GM21619 (cell line): ENCODE measurements at regions not wholly inside any gene's neighbourhood (a gene's known extent, or its start where the extent isn't known, plus 50 kb on each side); places are given as distances from the start of the nearest gene placed in this dataset.

Experiments
- ATAC-seq: cut with Tn5 transposase; IDR thresholded peaks from one replicate; pipeline ENCODE4 v1.9.1; 2021; ENCODE audit not compliant: unreplicated experiment

GRCh38 chr13:103873725-103874124 lies 807.5 kb upstream of the SLC10A2 start:
- ATAC-seq: no peak

DNA sequence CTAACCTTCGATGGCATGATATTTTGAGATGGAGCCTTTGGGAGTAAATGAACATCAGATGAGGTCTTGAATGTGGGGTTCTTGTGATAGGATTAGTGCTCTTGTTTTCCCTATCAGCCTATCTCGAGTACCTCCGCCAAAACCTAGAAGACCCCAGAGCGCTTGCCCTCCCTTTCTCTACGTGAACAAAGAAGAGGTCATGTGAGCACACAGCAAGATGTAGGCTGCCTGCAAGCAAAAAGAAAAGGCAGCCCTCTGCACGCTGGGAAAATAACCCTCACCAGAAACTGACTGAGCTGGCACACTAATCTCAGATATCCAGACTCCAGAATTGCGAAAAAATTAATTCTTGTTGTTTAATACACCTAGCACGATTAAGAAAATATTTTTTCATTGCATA lies 799.8 kb upstream of the SLC10A2 start:
- no peak for ATAC-seq

GRCh38 chr13:103862525-103862924 lies 796.3 kb upstream of the SLC10A2 start:
- no peak for ATAC-seq

DNA sequence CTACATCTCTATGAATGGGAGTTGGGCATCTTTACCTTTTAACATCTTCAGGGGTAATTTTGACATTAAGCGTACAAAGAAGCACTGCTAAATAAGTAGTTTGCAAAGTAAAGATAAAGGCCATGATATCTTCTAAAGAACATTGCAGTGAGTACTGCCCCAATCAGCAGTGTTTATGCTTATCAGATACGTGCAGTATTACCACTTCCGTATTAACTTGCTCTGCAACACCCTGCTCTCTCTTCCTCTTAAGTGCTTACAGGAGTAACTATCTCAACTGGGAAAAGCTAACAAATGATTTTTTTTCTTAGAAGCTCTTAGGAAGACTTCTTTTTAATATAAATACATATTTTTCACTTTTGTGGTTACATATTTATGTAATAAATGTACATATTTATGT lies 793.7 kb upstream of the SLC10A2 start:
- ATAC-seq: no peak

DNA sequence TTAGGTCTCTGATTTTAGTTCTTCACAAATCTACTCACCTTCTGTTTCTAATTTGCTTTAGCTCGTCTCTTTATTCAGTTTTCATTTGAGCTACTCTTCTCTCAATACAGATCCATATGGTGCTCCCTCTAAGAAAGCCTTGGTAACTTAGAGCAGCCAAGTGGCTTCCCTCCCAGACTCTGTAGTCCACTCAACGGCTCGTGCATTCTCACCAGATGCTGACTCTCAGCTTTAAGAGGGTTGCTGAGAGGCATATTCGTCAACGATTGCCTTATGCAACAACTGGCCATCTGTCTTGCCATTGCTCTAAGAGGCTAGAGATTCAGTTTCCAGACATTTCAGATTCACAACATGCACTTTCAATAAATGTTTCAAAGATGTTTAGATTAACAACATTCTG lies 785.8 kb upstream of the SLC10A2 start:
- ATAC-seq: no peak

DNA sequence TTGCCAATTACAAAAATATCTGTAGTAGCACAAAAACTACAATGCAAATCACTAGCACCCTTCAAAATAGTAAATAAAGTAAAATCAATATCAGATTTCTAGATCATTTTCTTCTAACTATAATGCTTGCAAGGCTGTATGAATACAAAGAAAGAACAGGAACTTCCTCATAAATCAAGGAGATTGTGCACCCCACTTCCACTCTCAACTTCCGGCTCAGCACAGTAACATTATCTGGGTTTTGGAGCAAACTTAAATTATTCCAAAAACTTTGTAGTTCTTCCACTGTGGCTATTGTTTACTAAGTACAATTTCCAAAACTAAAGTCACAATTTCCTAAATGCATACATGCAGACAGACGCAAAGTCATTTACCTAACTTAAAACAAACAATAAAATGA lies 778.3 kb upstream of the SLC10A2 start:
- no peak for ATAC-seq

- ATAC-seq: no peak
Measured at GRCh38 chr13:103839460-103839859, 773.2 kb upstream of the SLC10A2 start.

- ATAC-seq: no peak
Measured at GRCh38 chr13:103835052-103835451, 768.8 kb upstream of the SLC10A2 start.

- ATAC-seq: no peak
Measured at GRCh38 chr13:103833294-103833852, 767.2 kb upstream of the SLC10A2 start.

DNA sequence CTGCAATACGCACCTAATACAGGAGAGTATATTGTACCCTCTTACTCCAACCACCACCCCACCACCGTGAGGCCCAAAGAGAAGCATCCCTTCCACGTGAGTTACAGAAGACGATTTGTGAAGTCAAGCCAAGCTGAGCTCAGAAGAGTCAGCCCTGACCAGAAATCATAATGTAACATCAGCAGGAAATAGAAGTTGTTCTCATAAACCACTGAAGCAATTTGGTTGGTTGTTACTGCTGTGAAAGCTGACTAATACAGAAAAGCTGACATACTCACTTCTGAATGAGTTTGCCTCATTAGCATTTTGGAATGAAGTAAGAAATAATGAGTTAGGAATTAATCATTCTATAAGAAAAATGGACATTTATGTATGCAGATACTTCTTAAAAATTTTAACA lies 749.4 kb upstream of the SLC10A2 start:
- ATAC-seq: no peak

- no peak for ATAC-seq
Measured at GRCh38 chr13:103812971-103813370, 746.8 kb upstream of the SLC10A2 start.

GRCh38 chr13:103812558-103812957 lies 746.3 kb upstream of the SLC10A2 start:
- no peak for ATAC-seq

DNA sequence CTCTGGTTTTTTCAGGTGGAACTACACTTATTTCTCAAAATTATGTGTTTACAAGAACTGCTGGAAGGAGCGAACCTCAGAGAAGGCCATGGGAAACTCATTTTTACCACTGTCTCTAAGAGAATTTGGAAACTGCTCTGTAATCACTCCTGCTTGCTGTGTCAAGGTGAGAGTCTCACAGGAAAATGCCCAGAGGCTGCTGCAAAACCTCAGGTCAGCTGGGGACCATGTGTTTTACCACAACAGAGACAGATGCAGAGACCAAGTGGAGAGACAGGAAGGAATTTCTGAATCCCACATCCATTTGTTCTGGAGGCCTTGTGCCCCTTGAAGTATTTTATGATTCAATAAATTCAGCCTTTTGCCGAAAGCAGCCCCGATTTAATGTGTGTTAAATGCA lies 743.8 kb upstream of the SLC10A2 start:
- no peak for ATAC-seq

- ATAC-seq: no peak
Measured at GRCh38 chr13:103805771-103806170, 739.6 kb upstream of the SLC10A2 start.

DNA sequence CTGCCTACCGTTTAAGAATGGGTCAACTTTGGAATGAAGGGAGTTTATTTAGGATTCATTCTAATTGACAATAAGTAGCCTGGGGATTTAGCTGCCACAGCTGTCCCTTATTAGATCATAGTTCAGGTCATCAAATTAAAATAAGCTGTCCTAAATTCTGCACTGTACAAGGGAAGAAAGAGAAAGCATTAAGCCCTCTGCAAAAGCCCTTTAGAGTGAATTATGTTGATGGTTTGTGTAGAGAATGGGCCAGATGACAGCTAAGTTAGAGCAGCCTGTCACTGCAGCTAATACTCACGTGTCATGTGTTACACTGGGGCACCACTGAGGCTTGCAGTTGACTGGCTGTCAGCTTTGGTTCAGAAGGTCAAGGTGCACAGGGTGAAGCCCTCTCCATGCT lies 737.1 kb upstream of the SLC10A2 start:
- no peak for ATAC-seq

GRCh38 chr13:103799028-103799427 lies 732.8 kb upstream of the SLC10A2 start:
- ATAC-seq: no peak

DNA sequence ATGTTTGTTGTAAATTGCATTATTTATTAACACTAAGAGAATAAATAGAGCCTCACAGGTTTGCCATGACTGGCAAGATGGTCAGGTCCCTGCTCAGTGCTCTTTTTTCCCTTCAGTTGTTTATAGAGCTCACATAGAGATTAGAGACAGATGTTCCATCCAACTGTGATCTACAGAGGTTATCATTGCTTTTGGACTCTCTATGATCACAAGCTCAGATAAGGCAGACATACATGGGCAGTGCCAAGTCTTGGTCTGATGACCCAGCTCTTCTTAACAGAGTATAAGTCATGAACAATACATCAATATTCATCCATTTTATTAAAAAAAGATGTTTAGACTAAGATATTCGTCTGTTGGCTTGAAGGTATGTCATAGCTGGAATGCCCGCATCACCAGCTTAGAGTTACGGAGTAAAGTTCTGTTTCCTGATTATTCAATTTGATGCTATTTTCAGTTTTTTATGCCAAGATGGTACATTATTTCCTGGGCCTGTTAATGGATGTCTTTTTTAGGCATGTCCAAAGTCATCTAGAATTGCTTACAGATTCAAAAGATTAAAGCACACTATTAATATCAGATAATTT lies 729.8 kb upstream of the SLC10A2 start:
- ATAC-seq: no peak

DNA sequence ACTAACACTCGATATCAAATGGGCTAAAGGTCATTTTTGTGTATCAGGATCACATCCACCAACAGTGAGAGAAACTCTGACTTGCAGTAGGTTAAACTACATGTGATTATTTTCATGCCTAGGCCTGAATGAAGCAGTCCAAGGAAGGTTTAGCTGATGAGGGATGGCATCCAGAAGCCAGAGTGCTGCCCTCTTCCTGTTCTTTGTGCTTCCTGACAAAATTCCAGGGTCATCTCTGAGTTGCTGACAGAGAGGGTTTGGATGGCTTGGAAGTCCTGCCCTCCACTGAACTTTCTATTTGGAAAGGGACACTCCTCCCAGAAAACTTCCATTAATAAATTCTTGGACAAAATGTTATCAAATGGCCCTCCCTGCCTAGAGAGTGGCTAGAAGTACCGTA lies 728.3 kb upstream of the SLC10A2 start:
- no peak for ATAC-seq

GRCh38 chr13:103788061-103788652 lies 721.9 kb upstream of the SLC10A2 start:
- no peak for ATAC-seq

DNA sequence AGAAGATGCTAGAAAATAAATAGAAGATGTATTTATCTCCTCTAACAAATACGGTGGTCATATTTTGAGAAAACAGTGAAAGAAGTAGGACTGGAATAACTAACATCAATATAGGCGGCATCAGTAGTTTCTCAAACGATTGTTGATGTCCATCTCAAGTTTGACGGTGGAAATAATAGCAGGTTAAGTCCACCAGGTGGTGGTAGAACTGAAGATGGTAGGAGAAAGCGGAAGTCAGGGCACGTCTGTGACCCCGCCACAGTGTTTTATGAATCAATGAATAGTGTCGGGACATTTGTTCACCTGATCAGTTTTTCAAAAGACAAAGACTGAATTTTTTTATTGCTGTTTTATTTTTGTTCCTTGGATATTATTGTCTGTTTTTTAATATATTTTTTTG lies 706.4 kb upstream of the SLC10A2 start:
- no peak for ATAC-seq

DNA sequence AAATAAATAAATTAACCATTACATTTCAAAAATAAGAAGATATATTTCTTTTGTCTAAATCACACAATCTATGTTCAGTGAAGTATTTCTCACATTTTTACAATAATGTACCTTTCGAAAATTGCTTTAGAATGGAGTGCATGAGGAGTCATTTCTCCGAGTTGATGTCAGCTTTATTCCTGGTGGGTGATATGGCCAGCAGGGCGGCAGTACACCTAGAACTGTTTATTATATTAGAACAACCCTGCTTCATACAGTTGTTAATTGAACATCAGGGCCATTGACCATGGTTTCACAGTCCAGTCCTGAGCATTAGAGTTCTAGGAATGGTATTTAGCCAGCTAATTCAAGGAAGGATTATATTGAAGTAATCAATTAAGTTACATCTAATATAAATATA lies 696.3 kb upstream of the SLC10A2 start:
- ATAC-seq: no peak

- ATAC-seq: no peak
Measured at GRCh38 chr13:103759361-103759760, 693.1 kb upstream of the SLC10A2 start.

- no peak for ATAC-seq
Measured at GRCh38 chr13:103758222-103758621, 692.0 kb upstream of the SLC10A2 start.
